COLO668 (cell line): ENCODE measurements at regions not wholly inside any gene's neighbourhood (a gene's known extent, or its start where the extent isn't known, plus 50 kb on each side); places are given as distances from the start of the nearest gene placed in this dataset.
"Not testable (repeated sequence)": the region's sequence is repeated elsewhere in the genome, so short reads cannot be mapped to it uniquely, and the experiment has no call there.

Source experiments
- DNase-seq: peaks from one replicate; lab custom pipeline; 2025; ENCODE audit not compliant: unreplicated experiment; lab: John Stamatoyannopoulos, UW

DNA sequence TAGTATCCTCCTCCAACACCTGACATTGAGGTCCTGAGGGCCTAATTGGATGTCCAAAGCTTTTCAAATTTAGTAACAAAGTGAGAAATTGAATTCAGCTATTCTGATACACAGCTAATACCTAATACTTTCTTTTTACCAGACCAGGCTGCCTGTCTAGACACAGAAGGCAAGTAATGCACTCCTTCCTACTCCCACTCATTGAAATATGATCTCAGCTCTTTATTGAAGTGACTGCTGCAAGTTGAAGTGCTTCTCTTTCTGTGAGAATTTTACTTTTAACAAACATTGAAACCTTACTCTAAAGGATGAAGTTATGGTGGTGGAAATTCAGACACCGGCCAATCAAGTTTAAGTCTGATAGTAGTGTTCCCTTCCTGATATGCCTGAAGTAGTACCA lies 90.8 kb upstream of the OGFRL1 start:
- DNase-seq = no peak

- no peak for DNase-seq
Observed at GRCh38 chr6:71198908-71199307, 89.7 kb upstream of the OGFRL1 start.

DNA sequence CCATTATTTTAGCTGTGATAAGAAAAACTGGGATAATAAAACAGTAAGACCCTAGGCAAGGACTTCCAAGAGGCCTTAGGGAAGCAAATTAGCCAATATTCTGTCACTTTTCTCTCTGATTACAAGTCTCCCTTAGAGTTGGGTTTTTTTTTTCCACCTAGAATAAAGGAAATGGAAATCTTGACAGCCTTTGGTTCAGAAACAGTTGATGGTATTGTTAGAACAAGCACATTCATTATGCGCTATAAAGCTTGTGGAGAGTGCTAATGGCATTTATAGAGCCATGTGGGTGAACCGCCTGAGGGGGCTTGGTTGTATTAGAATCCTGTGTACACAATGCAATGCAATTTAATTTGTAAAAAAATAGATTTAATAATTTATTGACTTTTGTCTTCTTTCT lies 88.9 kb upstream of the OGFRL1 start:
- DNase-seq = no peak

DNA sequence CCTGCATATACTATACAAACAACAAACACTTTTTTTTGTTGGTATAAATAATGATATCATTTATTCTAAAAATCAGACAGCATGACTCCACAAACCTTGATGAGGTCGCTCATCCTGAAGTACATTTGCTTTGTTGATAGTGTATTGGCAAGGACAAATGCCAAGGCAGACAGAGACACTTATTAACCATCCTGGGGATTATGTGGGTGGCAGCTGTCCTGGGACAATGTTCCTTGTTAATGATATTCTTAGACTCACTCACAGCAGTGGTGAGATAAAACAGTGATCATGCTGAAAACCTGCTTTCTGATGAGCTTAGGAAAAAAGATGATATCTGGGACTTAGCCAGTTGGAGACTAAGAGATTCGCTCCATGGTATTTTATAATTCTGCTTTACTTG lies 85.4 kb upstream of the OGFRL1 start:
- no peak for DNase-seq

DNA sequence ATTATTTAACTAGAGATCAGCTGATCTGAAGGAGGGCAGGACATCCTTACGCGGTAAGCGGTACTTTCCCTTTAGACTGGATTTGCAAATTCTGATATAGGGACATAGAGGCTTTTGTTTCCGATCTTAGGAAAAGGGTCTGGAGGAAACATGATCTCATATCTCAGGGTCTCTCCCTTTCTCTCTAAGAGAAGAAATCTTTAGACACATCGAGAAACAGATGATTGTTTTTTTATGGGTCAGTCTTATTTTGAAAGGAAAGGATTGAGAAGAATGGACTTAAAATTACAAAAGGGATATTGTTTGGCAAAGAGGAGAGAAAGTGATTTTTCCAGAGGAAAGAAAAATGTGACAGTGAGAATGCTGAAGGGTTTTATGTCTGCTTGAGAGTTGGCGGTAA lies 83.9 kb upstream of the OGFRL1 start:
- DNase-seq = no peak

DNA sequence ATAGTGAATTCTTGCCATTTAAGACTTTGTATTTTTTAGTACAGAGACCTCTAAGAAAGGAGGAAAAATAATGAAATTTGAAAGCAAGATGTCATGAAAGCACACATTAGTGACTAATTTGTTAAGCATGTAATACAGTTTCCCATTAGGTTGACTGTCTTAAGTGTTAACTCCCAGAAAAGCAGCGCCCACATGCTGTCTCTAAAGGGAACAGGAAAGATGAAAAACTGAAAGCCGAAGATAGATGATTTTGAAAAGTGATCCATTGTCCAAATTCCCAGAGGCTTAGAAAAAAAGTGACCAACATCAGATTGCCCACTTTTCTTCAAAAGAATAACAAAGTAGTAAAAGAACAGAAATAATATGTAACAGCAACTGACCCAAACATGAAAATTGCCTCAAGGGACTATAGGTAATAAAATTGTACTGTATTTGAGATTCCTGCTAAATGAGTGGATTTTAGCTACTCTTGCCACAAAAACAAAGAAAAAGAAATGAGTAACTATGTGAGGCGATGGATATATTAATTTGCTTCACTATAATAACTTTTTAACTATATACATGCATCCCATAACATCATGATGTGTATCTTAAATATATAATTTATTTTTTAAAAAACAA lies 83.2 kb upstream of the OGFRL1 start:
- no peak for DNase-seq

- no peak for DNase-seq
Observed at GRCh38 chr6:71206089-71206488, 82.5 kb upstream of the OGFRL1 start.

DNA sequence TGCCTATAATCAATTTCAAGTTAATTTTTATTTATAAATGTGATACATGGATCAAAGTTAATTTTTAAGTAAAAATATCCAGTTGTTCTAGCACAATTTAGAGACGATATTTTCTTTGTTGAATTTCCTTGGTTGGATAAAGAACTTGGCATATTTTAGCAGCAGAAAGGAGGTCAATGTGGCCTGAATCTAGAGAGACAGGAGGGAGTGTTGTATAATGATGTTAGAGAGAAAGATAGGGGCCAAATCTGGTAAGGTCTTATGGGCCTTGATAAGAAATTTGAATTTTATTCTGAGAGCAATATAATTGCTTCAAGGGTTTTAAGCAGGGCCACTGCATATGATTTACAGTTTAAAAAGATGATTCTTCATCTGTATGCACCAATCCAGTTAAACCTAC lies 79.4 kb upstream of the OGFRL1 start:
- no peak for DNase-seq

- no peak for DNase-seq
Observed at GRCh38 chr6:71209626-71210025, 79.0 kb upstream of the OGFRL1 start.

- DNase-seq = no peak
Observed at GRCh38 chr6:71211799-71212198, 76.8 kb upstream of the OGFRL1 start.

DNA sequence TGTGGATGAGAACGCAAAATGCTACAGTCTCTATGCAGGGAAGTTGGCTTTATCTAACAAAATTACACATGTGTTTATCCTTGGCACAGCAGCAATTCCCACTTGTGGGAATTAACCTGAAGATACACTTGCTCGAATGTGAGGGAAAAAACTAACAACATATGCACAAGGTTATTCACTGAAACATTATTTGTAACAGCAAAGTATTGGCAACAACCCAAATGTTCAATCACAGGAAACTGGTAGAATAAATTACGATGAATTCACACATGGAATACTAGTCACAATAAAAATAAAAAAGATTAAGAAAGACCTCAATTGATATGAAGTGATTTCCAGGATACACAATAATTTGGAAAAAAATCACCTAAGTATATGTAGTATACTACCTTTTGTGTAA lies 68.1 kb upstream of the OGFRL1 start:
- DNase-seq = no peak

DNA sequence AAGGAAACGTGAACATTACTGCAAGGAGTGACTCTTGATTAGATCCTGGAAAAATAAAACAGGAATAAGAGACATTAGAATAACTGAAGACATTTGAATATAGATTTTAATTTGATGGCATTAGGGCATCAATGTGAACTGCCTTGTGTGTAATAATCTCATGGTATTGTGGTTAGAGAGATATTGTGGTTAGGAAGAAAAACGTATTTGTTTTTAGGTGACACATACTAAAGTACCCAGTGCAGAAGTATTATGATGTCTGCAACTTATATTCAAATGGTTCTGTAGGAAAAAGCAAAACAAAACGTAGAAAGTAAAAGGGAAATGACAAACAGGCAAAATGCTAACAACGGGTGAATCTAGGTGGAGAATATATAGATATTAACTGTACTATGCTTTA lies 65.9 kb upstream of the OGFRL1 start:
- DNase-seq = no peak

DNA sequence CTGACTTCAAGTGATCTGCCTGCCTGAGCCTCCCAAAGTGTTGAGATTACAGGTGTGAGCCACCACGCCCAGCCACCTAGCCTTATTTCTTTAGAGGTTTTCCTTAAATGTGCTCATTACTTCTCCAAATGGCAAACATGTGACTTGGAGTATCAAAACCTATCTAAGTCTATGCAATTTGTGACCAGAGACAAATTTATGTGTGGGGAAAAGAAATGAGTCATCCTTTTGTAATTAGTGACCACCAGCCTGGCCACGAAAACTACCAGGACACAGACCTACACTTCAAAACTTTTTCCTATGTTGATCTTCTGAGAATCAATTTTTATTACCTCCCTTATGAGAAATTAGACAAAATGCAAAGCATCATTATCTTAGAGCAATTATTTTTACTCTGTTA lies 64.6 kb upstream of the OGFRL1 start:
- no peak for DNase-seq

GRCh38 chr6:71226151-71226550 lies 62.5 kb upstream of the OGFRL1 start:
- DNase-seq = no peak

- no peak for DNase-seq
Observed at GRCh38 chr6:71228461-71229041, 60.1 kb upstream of the OGFRL1 start.

- no peak for DNase-seq
Observed at GRCh38 chr6:71229477-71229876, 59.1 kb upstream of the OGFRL1 start.

DNA sequence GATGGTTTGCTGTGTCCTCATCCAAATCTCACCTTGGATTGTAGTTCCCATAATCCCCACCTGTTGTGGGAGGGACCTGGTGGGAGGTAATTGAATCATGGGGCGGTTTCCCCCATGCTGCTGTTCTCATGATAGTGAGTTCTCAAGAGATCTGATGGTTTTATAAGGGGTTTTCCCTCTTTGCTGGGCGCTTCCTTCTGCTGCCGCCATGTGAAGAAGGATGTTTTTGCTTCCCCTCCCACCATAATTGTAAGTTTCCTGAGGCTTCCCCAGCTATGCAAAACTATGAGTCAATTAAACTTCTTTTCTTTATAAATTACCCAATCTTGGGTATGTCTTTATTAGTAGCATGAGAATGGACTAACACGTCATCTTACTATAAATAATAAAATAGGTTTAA lies 55.7 kb upstream of the OGFRL1 start:
- not testable (repeated sequence) for DNase-seq

DNA sequence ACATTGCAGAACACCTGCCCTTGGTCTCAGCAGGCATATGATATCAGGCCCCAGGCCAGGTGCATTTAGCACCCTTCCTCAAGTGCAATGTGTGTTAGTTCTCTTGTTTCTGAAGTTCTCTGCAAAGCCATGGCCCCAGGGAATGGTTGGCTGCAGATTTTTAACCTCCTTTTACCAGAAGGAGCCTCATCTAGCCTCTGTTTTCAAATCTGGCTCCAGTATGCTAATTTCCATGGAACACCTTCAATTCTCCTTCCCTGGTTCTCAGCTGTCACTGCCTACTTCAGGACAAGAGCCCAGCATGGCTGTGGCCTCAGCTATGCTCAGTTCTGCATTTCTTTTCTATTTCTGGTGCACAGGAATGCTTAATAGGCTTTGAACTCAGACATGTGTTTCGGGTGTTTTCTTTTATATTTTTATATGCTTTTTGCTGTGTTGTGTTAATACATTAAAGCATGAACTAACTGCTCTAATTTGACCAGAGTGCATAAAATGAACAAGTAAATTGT lies 51.6 kb upstream of the OGFRL1 start:
- DNase-seq = no peak

GRCh38 chr6:71238351-71238750 lies 50.3 kb upstream of the OGFRL1 start:
- DNase-seq = no peak
